ENCODE measurements at regions not wholly inside any gene's neighbourhood (a gene's known extent, or its start where the extent isn't known, plus 50 kb on each side); places are given as distances from the start of the nearest gene placed in this dataset.

DNA sequence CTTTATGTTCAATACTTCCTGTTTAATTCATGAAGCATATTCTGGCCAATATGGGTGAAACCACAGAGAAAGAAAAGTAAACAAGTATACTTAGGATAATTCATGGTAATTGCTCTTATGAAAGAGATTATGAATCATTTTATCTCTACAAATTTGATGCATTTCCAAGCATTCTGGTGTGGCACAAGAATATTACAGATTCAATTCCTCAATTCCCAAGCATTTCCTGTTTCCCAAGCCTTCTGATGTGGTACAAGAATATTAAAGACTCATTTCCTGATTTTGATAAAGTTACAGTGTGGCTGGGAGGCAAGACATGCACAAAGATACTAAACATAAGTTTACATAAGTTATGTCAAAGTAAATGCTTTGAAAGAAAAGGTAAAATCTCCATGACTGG is 126.1 kb upstream of the NUDT7 start:
- TF ChIP-seq, protein P1, sequence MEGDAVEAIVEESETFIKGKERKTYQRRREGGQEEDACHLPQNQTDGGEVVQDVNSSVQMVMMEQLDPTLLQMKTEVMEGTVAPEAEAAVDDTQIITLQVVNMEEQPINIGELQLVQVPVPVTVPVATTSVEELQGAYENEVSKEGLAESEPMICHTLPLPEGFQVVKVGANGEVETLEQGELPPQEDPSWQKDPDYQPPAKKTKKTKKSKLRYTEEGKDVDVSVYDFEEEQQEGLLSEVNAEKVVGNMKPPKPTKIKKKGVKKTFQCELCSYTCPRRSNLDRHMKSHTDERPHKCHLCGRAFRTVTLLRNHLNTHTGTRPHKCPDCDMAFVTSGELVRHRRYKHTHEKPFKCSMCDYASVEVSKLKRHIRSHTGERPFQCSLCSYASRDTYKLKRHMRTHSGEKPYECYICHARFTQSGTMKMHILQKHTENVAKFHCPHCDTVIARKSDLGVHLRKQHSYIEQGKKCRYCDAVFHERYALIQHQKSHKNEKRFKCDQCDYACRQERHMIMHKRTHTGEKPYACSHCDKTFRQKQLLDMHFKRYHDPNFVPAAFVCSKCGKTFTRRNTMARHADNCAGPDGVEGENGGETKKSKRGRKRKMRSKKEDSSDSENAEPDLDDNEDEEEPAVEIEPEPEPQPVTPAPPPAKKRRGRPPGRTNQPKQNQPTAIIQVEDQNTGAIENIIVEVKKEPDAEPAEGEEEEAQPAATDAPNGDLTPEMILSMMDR (IDR thresholded peaks at IDR 0.05) = no peak
- H3K4me1 Mint-ChIP-seq (ENCODE audit: unreplicated experiment) = no peaks in the 10 kb centered on the region
- peaks cover 3% of the 10 kb centered on the region for H3K27me3 Mint-ChIP-seq (ENCODE audit: unreplicated experiment)
- no peaks in the 10 kb centered on the region for H3K36me3 Mint-ChIP-seq (ENCODE audit: unreplicated experiment)
- no peak overlapping the region for H3K27ac Mint-ChIP-seq (ENCODE audit: unreplicated experiment)
- DNase-seq (ENCODE audit: extremely low spot score, unreplicated experiment) = no peak
- peaks cover 9% of the 10 kb centered on the region for H3K9me3 Mint-ChIP-seq (ENCODE audit: unreplicated experiment)
- H3K4me3 Mint-ChIP-seq (ENCODE audit: unreplicated experiment) = no peak overlapping the region

DNA sequence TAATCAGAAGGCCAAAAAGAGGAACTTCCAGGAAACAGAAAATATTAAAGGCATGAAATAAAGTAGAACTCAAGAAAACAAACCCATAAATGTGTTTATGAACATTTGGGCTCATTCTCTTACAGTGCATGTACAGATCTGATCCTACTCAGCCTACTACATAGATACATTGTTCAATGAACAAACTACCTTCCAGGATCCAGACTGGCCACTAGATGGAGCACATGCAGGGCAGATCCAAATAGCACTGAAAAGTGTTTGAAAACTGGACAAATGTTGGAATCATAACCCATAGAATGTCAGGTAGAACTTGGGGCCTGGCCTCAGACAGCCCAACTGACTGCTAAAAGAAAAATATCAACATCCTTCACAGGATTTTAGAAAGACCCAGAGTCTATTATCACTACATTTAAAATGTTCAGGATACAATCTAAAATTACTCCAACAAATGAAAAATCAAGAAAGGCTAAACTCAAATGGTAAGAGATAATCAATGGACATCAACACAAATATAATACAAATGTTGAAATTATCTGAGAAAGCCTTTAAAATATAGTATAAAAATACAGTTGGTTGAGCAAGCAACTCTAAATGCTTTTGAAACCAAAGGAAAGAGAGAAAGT is 122.4 kb upstream of the NUDT7 start:
- H3K27me3 Mint-ChIP-seq (ENCODE audit: unreplicated experiment) = peaks cover 3% of the 10 kb centered on the region
- no peak for DNase-seq (ENCODE audit: extremely low spot score, unreplicated experiment)
- TF ChIP-seq, protein P1 (IDR thresholded peaks at IDR 0.05) = peak; percentile 61
- no peak overlapping the region for H3K27ac Mint-ChIP-seq (ENCODE audit: unreplicated experiment)
- H3K36me3 Mint-ChIP-seq (ENCODE audit: unreplicated experiment) = no peaks in the 10 kb centered on the region
- peaks cover 11% of the 10 kb centered on the region for H3K9me3 Mint-ChIP-seq (ENCODE audit: unreplicated experiment)
- H3K4me1 Mint-ChIP-seq (ENCODE audit: unreplicated experiment) = no peaks in the 10 kb centered on the region
- no peak overlapping the region for H3K4me3 Mint-ChIP-seq (ENCODE audit: unreplicated experiment)

DNA sequence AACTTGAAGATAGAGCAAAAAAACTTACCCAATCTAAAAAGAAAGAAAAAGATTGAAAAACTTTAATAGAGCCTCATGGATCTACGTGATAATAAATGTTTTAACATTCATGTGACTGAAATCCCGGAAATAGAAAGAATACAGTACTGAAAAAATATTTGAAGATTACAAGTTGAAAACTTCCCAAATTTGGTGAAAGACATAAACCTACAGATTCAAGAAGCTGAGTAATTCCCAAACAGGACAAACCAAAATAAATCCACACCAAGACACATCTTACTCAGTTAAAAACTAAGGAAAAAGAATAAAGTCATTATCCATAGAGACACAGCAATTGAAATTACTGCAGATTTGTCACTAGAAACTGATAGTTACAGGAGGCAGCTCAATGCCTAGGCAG is 121.8 kb upstream of the NUDT7 start:
- DNase-seq (ENCODE audit: extremely low spot score, unreplicated experiment) = no peak
- Mint-ChIP-seq H3K27me3 (ENCODE audit: unreplicated experiment) (peaks cover 3% of the 10 kb centered on the region), H3K36me3 (ENCODE audit: unreplicated experiment) (no peaks in the 10 kb centered on the region), H3K27ac (ENCODE audit: unreplicated experiment) (no peak overlapping the region), H3K4me3 (ENCODE audit: unreplicated experiment) (no peak overlapping the region), H3K9me3 (ENCODE audit: unreplicated experiment) (peaks cover 11% of the 10 kb centered on the region), H3K4me1 (ENCODE audit: unreplicated experiment) (no peaks in the 10 kb centered on the region)
- TF ChIP-seq, protein P1 (IDR thresholded peaks at IDR 0.05) = no peak

DNA sequence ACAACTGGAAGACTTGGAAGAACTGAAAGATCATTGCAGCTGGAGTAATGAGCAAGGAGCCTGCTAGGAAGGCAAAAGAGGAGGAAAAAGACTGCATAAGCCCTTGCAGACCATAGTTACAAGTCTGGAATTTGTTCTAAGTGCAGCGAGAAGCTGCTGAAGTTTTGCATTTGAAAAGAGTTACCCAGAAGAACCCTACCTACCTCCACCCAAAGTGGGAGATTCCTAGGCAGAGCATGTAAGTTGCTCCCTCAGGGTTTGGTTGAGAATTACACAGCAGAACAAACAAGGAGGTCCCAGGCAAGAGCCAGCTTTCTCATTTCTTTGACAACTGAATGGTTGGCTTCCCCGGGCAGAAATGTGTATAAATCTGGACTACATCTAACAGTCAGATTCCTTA is 118.7 kb upstream of the NUDT7 start:
- peaks cover 11% of the 10 kb centered on the region for H3K9me3 Mint-ChIP-seq (ENCODE audit: unreplicated experiment)
- H3K4me1 Mint-ChIP-seq (ENCODE audit: unreplicated experiment) = no peaks in the 10 kb centered on the region
- H3K4me3 Mint-ChIP-seq (ENCODE audit: unreplicated experiment) = no peak overlapping the region
- H3K27me3 Mint-ChIP-seq (ENCODE audit: unreplicated experiment) = no peaks in the 10 kb centered on the region
- TF ChIP-seq, protein P1 (IDR thresholded peaks at IDR 0.05) = no peak
- H3K36me3 Mint-ChIP-seq (ENCODE audit: unreplicated experiment) = no peaks in the 10 kb centered on the region
- no peak for DNase-seq (ENCODE audit: extremely low spot score, unreplicated experiment)
- H3K27ac Mint-ChIP-seq (ENCODE audit: unreplicated experiment) = no peak overlapping the region

DNA sequence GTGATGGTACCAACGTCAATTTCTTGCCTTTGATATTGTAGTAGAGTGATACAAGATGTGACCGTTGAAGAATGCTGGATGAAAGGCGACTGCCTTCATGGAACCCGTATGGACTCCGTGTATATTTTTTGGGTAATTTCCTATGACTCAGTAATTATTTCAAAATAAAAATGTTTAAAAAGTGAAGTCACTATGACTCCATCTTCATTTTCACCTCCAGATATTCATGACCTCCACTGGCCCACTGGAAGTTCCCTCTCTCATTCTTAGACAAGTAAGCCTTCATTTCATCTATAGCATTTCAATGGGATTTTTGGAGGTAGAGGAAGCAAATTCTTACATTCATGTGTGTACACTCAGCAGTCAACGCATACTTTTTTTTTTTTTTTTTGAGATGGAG is 111.8 kb upstream of the NUDT7 start:
- H3K4me3 Mint-ChIP-seq (ENCODE audit: unreplicated experiment) = no peak overlapping the region
- no peaks in the 10 kb centered on the region for H3K4me1 Mint-ChIP-seq (ENCODE audit: unreplicated experiment)
- no peaks in the 10 kb centered on the region for H3K27me3 Mint-ChIP-seq (ENCODE audit: unreplicated experiment)
- peaks cover 8% of the 10 kb centered on the region for H3K9me3 Mint-ChIP-seq (ENCODE audit: unreplicated experiment)
- TF ChIP-seq, protein P1 (IDR thresholded peaks at IDR 0.05) = no peak
- no peaks in the 10 kb centered on the region for H3K36me3 Mint-ChIP-seq (ENCODE audit: unreplicated experiment)
- no peak overlapping the region for H3K27ac Mint-ChIP-seq (ENCODE audit: unreplicated experiment)
- DNase-seq (ENCODE audit: extremely low spot score, unreplicated experiment) = no peak

All from osteocyte (in vitro differentiated cells).